Tibial artery (tissue), 4 donors: ENCODE measurements at regions not wholly inside any gene's neighbourhood (a gene's known extent, or its start where the extent isn't known, plus 50 kb on each side); places are given as distances from the start of the nearest gene placed in this dataset.

ENCODE experiments used
- DNase-seq, 2 donors: peaks; one replicate each; pipeline ENCODE4 v3.0.0-alpha.2; 2019
- H3K27ac ChIP-seq, 2 donors: fragments of 200-600 bp; sonication (generic) in 1 of 2; 1 replicate in 1 of 2; 2 replicates in 1 of 2; pipeline ENCODE4 v1.5.1; 2018 to 2019; ENCODE audit warnings: mild to moderate bottlenecking in 1 of 2
- H3K27me3 ChIP-seq, 2 donors: fragments of 200-600 bp; sonication (generic) in 1 of 2; one replicate each; pipeline versions ENCODE4 v1.5.1 to v1.6.0; 2016 to 2019
- H3K36me3 ChIP-seq, 3 donors: fragments of 200-600 bp; sonication (generic) in 2 of 3; one replicate each; pipeline ENCODE4 v1.5.1; 2016 to 2019; ENCODE audit warnings: mild to moderate bottlenecking in 2 of 3
- H3K4me1 ChIP-seq, 4 donors: fragments of 200-600 bp; sonication (generic) in 2 of 4; 1 replicate in 3 of 4; 2 replicates in 1 of 4; pipeline ENCODE4 v1.5.1; 2016 to 2019
- H3K4me3 ChIP-seq, 2 donors: fragments of 200-600 bp; sonication (generic) in 1 of 2; 1 replicate in 1 of 2; 2 replicates in 1 of 2; pipeline ENCODE4 v1.5.1; 2018 to 2019; ENCODE audit warnings: mild to moderate bottlenecking in 2 of 2
- H3K9me3 ChIP-seq, 3 donors: fragments of 200-600 bp; sonication (generic) in 1 of 3; one replicate each; pipeline ENCODE4 v1.5.1; 2016 to 2019
- intact Hi-C: fragments of 100-400 bp; cut with DNase I; formaldehyde crosslinking; loops from one replicate; pipeline ENCODE4 v1.15.0; 2023; ENCODE audit warnings: low total_unique reads
- TF ChIP-seq, protein P1 (sequence below), 2 experiments: fragments of 200-600 bp in 1 of 2; fragments of 450-650 bp in 1 of 2; IDR thresholded peaks; one replicate each; pipeline ENCODE4 v1.5.1; 2017 to 2019; ENCODE audit warnings: antibody characterized with exemption in 2 of 2, mild to moderate bottlenecking in 1 of 2, moderate library complexity in 1 of 2

DNA sequence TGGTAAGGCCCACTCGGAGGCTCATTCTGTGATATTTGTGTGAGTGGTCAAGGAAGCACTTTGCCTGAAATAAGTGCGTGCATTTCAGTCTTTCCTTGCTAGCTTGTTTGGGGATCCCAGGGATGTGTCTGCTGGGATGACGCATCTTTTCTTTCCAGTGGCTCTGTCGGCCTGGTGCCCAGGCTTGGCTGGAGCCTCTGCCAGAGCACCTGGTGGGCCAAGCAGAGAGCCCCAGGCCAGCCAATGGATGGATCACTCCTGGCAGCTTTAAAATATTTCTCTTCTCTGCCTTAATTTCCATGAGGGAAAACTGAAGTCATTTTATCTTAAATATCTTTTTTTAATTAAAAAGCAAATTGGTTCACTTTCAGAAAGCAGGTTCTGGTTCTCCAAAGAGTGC, 501.8 kb upstream of the HS6ST1 start:
- Histone ChIP-seq H3K4me1 (no peaks in the 10 kb centered on the region), H3K36me3 (no peaks in the 10 kb centered on the region), H3K27me3 (peaks cover 0 to 4% of the 10 kb centered on the region in 2 donors), H3K4me3 (no peak overlapping the region), H3K9me3 (no peaks in the 10 kb centered on the region), H3K27ac (no peak overlapping the region)
- no peak for DNase-seq
- intact Hi-C loops = no loop called here
- TF ChIP-seq, protein P1, sequence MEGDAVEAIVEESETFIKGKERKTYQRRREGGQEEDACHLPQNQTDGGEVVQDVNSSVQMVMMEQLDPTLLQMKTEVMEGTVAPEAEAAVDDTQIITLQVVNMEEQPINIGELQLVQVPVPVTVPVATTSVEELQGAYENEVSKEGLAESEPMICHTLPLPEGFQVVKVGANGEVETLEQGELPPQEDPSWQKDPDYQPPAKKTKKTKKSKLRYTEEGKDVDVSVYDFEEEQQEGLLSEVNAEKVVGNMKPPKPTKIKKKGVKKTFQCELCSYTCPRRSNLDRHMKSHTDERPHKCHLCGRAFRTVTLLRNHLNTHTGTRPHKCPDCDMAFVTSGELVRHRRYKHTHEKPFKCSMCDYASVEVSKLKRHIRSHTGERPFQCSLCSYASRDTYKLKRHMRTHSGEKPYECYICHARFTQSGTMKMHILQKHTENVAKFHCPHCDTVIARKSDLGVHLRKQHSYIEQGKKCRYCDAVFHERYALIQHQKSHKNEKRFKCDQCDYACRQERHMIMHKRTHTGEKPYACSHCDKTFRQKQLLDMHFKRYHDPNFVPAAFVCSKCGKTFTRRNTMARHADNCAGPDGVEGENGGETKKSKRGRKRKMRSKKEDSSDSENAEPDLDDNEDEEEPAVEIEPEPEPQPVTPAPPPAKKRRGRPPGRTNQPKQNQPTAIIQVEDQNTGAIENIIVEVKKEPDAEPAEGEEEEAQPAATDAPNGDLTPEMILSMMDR (IDR thresholded peaks at IDR 0.05) = no peak

- DNase-seq = no peak
- Histone ChIP-seq H3K4me3 (no peak overlapping the region), H3K4me1 (no peaks in the 10 kb centered on the region), H3K36me3 (no peaks in the 10 kb centered on the region), H3K27me3 (peaks cover 0 to 4% of the 10 kb centered on the region in 2 donors), H3K27ac (no peak overlapping the region), H3K9me3 (no peaks in the 10 kb centered on the region)
- intact Hi-C loops = no loop called here
- TF ChIP-seq, protein P1 (IDR thresholded peaks at IDR 0.05) = no peak
Observed at GRCh38 chr2:128821010-128821409, 502.3 kb upstream of the HS6ST1 start.

- intact Hi-C loops = no loop called here
- Histone ChIP-seq H3K4me1 (no peaks in the 10 kb centered on the region), H3K4me3 (no peak overlapping the region), H3K27ac (no peak overlapping the region), H3K27me3 (no peaks in the 10 kb centered on the region), H3K9me3 (no peaks in the 10 kb centered on the region), H3K36me3 (no peaks in the 10 kb centered on the region)
- TF ChIP-seq, protein P1 (IDR thresholded peaks at IDR 0.05) = no peak
- no peak for DNase-seq
Observed at GRCh38 chr2:128832946-128833663, 514.4 kb upstream of the HS6ST1 start.

DNA sequence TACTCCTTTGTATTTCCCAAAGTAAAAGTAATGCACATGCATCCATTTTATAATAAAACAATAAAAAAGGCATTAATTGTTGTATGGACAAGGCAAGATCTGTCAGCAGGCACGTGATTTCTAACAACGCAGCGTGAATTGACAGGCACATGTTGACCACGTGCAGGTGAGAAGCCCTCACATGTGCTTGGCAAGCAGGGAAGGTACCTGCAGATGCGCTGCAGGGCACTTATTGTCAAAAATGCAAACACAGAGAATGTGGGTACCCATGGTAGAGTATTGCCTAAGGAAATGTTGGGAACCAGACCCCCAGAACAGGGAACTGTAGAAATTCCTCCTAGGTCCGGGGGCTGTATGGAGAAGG, 515.0 kb upstream of the HS6ST1 start:
- DNase-seq = no peak
- H3K9me3 ChIP-seq = no peaks in the 10 kb centered on the region
- no peaks in the 10 kb centered on the region for H3K36me3 ChIP-seq
- intact Hi-C loops = no loop called here
- H3K4me1 ChIP-seq = no peaks in the 10 kb centered on the region
- TF ChIP-seq, protein P1 (IDR thresholded peaks at IDR 0.05) = no peak
- H3K4me3 ChIP-seq = no peak overlapping the region
- H3K27ac ChIP-seq = no peak overlapping the region
- no peaks in the 10 kb centered on the region for H3K27me3 ChIP-seq

DNA sequence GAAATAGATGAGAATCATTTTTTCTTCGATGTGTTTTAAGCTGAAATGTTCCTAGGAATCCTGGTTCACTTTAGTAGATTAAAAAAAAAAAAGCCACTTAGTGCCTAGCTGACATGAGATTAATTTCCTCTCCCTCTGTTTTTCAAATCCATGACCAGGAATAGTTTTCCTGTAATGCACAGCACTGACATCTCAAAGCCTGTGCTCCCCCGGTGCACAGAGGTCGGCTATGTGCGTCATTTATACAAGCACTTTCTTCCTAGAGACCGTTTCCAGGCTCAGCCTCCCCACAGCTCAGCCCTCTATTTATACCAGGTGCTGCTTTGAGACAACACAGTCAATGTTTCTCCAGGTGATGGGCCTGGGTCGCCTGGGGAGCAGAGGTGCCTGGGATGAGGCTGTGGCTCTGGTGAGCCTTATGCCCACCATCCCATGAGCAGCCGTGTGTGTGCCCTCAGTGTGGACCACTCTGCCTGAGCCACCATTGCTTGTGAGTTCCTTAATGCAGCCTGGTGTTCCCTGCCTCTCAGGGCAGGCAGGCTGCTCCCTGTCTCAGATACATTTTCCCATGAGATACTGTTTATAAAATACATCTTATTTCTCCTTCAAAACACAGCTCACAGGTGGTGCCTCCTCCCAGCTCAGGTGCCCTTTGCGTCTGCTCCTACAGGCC, 515.7 kb upstream of the HS6ST1 start:
- Histone ChIP-seq H3K27me3 (peaks cover 0 to 5% of the 10 kb centered on the region in 2 donors), H3K27ac (no peak overlapping the region), H3K36me3 (no peaks in the 10 kb centered on the region), H3K9me3 (no peaks in the 10 kb centered on the region), H3K4me3 (no peak overlapping the region), H3K4me1 (no peaks in the 10 kb centered on the region)
- TF ChIP-seq, protein P1 (IDR thresholded peaks at IDR 0.05) = no peak
- intact Hi-C loops = no loop called here
- DNase-seq = no peak
